GM04503 (cell line): ENCODE measurements at regions not wholly inside any gene's neighbourhood (a gene's known extent, or its start where the extent isn't known, plus 50 kb on each side); places are given as distances from the start of the nearest gene placed in this dataset.
"Not testable (repeated sequence)": the region's sequence is repeated elsewhere in the genome, so short reads cannot be mapped to it uniquely, and the experiment has no call there.

Experiments used
- DNase-seq: peaks from one replicate; pipeline ENCODE4 v3.0.0-alpha.2; 2012; ENCODE audit warnings: low read depth

DNA sequence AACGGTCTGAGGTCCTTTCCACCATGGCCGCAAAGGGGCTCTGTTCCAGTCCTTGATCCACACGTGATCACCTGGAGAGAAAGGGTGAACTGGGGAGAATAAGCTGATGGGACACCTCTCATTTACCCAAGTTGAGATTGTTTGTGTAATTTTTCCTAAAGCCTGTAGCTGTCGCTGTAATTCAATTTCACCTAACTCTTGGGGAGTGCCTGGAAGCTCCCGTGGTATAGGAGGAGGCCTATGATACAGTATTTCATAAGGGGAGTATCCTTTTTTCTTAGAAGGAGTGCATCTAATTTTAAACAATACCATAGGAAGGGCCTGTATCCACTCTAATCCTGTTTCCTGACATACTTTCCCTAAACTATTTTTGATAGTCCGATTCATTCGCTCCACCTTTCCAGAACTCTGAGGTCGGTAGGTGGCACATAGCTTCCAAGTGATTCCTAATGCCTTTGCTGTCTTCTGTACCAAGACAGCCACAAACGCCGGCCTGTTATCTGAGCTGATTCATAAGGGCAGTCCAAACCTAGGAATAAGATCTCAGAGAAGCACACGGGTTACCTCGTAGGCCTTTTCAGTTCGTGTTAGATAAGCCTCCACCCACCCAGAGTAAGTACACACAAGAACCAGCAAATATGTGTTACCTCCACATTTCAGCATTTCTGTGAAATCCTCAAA lies 78.9 kb upstream of the VEPH1 start:
- DNase-seq: not testable (repeated sequence)

GRCh38 chr3:157581371-157581770 lies 78.2 kb upstream of the VEPH1 start:
- no peak for DNase-seq

DNA sequence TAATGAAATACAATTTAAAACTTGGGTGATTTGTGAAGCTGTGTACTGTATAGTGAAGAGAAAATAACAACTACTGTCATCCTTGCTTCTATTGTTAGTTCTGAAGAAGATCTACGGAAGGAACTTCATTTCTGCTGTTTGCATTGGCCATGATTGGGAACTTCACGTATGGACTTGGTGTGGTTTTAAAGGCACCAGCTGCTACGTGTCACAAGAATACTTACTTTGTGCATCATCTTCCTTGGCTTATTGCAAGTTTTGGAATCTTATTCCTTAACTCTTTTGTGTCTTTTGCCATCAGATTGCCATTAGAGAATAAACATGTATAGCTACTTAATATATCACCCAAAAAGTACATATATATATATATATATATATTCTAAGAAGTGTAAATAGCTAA lies 75.0 kb upstream of the VEPH1 start:
- DNase-seq: no peak

DNA sequence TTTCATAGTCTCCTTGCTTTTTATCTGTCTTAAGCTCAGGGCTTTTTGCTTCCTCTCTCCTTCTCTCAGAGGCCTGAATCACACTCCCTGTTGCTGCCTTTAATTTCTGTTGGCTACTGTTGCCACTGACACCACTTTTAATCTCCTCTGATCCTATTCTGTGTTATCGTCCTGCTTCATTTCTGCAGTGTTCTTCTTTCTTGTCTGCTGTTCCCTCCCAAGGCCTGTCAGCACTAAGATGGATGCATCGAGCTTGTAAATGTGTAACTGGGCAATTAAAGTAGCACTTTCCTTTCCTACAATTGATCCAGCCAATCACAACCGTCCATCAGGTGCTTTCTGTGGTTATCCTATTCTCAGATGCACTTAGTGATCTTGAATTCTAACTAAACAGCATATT lies 71.3 kb upstream of the VEPH1 start:
- no peak for DNase-seq

DNA sequence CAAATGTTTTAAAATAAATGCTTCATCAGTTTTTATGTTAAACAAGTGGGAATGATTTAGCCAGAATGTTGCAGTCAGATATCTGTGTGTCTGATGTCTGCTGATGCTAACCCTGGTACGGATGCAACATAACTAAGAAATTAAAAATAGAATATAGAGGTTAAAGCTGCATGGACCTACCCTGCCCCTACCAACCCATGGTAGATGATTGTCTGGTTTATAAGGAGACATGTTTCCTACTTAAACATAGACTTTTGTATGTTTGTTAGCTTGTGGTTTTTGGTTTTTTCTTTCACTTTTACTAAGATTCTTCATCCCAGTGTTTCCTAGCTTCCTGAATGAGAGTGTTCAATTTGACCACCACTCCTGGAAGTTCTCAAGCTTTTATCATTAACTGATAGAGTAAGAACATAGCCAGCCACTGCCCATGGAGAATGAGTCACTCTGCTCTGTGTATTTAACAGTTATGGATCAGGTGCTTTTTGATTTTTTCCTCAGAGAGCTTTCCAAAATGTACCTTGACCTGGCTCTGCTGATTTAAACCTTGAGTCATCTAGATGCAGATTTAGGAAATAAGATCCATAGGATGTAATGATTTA lies 70.7 kb upstream of the VEPH1 start:
- no peak for DNase-seq

GRCh38 chr3:157573281-157573680 lies 70.1 kb upstream of the VEPH1 start:
- DNase-seq: peak; percentile 65

DNA sequence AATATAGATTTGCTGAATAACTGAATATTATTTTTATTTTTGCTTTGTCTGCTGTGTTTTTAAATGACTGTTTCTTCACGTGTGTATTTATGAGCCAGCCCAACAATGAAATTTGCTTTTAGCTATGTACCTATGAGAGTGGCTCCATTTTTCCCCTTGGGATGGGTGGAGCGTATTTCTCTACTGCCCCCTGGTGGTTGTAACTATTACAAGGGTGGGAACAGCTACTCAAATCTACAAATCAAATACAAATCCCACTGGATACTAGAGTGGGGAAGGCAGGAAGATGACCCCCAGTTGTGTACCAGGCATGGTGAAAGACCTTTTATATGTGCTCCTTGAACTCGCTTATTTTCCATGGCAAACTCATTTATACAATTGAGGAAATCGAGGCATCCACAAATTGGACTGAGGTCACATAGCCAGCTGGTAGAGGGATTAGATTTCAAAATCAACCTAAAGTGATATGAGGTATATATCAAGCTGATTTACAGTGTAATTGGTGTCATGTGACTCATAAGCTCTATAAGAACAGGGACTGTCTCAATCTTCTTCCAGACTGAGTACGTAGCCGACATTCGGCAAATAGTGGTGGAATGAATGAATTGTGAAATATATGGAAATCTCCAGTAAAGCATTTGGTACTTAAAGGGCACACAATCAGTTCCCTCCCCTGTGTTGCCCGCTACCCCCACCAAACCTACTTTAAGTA lies 69.5 kb upstream of the VEPH1 start:
- no peak for DNase-seq

DNA sequence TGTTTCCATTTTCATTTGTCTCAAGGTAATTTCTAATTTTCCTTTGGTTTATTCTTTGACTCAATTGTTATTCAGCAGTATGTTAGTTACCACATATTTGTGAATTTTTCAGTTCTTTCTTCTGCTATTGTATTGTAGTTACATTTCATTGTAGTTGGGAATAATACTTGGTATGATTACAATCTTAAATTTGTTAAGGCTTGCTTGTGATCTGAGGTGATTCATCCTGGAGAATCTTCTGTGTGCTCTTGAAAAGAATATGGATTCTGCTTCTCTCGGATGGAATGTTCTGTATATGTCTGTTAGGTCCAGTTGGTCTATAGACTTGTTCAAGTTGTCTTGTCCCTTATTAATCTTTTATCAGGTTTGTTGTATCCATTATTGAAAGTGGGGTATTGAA lies 63.4 kb upstream of the VEPH1 start:
- DNase-seq: no peak

DNA sequence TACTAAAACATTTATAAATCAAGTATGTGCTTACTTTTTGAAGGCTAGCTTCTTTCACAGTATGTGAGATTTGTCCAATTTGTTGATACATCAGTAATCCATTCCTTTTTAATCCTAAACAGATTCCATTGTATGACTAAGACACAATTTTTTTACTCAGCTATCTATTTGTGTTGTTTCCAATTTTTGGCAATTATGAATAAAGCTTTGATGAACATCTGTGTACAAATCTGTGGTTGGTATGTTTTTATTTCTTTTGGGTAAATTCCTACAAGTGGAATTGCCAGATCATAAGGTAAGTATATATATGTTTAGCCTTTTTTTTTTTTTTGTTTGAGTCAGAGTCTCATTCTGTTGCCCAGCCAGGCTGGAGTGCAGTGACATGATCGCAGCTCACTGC lies 56.2 kb upstream of the VEPH1 start:
- DNase-seq: no peak
